HG02798 (cell line): ENCODE measurements at regions not wholly inside any gene's neighbourhood (a gene's known extent, or its start where the extent isn't known, plus 50 kb on each side); places are given as distances from the start of the nearest gene placed in this dataset.
"Not testable (repeated sequence)": the region's sequence is repeated elsewhere in the genome, so short reads cannot be mapped to it uniquely, and the experiment has no call there.

Source experiments
- ATAC-seq: cut with Tn5 transposase; IDR thresholded peaks from one replicate; pipeline ENCODE4 v1.9.1; 2021; ENCODE audit warnings: mild to moderate bottlenecking; ENCODE audit not compliant: unreplicated experiment, poor library complexity

DNA sequence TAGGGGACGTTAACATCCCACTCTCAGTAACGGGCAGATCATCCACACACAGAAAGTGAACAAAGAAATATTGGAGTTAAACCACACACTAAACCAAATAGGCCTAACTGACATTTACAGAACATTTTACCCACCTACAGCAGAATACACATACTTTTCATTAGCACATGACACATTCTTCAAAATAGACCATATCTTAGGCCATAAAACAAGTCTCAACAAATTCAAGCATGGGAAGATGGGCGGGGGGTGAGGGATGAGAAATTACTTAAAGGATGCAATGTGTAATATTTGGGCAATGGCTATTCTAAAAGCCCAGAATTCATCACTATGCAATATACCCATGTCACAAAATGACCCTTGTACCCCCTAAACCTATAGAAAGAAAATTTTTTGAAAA lies 226.2 kb downstream of the ATPSCKMT start:
- no peak for ATAC-seq

DNA sequence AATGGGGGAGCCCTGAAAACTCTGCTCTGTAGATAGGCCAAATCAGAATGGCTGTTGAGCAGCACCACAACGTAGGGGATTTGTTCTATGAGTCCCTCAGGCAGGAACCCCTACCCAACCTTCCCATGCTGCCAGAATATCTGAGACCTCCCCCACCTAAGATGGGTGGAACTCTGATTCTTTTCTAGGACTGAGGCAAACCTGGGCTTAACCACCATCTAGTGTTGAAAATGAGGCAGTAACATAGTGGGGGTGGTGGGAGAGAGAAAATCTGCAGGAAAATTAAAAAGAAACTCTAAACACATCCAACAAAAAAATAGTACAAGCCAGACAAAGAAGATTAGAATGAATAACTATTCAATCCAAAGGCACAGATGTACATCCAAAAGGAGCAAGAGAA lies 228.4 kb downstream of the ATPSCKMT start:
- ATAC-seq, result no peak

DNA sequence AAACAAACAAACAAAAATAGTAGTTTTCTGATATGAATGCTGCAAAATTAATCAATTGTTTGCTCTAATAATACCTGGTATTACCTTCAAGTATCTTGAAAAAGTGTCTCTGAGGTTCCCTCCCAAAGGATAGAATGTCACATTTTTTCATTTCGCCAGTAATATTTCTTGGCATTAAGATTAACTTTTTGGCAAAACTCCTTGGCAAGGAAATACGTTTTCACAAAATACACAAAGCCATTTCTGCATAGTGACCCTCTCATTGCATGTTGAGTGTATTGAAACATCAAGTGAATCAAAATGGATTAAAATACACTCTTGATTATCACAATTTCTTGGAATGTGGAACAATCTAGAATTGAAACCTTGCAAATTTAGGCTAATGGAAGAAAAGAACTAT lies 230.5 kb downstream of the ATPSCKMT start:
- ATAC-seq, result no peak

DNA sequence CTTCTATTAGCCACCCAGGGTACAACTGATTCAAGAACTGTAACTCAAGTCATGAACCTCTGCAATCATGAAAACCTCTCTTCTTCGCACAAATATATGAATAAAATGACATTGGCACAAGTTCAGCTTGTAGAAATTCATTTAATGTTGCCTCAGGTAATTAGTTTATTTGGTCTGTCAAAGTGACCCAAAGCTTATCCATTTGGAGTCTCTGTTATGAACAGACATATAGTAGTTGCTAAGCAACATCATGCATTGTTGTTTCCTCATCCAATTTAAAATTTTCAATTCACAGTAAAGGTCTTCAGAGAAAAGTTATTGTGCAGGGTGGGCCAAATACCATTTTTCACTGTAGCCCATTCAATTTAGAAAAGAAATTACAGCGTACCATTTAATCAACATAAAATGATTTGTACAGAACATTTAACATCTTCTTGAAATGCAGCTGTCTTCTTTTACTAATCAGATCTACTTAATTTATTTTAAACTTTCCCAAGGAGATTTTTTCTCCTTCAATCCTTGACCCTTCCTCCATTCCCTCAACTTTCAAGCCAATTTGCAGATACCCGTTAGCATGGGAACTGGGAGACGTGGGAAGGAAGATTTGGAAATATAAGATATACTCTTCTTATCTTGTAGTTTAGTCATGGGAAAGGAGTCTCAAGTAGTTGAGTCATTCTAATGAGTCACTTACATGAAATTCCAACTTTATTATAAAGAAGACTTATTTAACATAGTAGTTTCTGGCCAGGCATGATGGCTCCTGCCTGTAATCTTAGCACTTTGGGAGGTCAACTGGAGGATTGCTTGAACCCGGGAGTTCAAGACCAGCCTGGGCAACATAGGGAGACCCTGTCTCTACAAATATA lies 231.3 kb downstream of the ATPSCKMT start:
- ATAC-seq, result no peak

DNA sequence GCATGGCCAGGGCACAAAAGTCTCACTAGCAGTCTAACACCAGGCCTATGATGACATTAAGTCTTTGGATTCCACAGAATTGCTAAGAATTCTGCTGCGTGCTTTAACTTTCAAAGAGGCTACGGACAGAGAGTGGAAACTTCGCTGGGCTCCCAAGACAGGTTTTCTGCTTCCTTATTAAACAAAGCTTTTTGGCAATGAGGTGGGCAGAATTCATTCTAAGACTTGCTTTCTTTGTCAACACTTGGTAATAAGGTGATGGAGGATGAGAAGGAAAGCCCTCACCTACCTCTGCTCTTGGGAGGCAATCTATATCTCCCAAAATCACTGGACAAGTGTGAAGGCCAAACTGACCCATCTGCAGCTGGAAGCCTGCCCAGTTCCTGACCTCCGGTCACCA lies 231.9 kb downstream of the ATPSCKMT start:
- no peak for ATAC-seq

DNA sequence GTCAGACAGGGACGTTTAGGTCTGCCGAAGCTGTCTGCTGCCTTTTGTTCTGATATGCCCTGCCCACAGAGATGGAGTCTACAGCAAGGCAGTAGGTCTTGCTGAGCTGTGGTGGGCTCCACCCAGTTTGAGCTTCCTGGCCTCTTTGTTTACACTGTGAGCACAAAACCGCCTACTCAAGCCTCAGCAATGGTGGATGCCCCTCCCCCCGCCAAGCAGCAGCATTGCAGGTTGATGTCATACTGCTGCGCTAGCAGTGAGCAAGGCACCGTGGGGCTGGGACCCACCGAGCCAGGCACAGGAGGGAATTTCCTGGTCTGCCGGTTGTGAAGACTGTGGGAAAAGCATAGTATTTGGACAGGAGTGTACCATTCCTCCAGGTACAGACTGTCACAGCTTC lies 233.1 kb downstream of the ATPSCKMT start:
- ATAC-seq, result not testable (repeated sequence)

DNA sequence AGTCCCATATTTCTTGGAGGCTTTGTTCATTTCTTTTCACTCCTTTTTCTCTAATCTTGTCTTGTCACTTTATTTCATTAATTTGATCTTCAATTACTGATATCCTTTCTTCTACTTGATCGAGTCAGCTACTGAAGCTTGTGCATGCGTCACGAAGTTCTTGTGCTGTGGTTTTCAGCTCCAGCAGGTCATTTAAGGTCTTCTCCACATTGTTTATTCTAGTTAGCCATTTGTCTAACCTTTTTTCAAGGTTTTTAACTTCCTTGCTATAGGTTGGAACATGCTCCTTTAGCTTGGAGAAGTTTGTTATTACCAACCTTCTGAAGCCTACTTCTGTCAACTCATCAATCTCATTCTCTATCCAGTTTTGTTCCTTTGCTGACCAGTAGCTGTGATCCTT lies 234.0 kb downstream of the ATPSCKMT start:
- ATAC-seq, result not testable (repeated sequence)

DNA sequence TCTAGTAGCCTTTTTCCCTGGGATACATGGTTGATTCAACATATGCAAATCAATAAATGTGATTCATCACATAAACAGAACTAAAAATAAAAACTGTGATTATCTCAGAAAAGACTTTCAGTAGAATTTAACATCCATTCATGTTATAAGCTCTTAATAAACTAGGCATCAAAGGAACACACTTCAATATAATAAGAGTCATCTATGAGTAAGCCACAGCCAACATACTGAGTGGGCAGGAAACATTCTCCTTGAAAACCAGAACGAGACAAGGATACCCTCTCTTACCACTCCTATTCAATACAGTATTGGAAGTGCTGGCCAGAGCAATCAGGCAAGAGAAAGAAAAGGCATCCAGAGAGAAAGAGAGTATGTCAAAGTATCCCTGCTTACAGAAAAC lies 239.9 kb downstream of the ATPSCKMT start:
- no peak for ATAC-seq

DNA sequence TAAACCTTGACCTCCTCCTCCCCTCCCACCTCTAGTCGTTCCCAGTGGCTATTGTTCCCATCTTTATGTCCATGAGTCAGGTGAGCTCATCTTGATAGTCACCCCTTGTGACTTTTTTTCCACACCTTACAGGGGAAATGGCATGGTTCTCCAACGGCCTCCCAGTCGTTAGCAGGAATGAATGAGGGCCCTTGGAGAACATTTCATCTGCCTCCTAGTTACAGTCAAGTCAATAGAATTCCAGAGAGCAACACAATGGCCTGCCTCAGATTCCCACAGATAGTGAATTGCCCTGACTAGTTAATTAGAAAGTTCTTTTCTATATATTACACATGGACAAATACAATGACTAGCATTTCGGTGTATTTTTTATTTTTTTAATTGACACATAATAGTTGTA lies 262.6 kb downstream of the ATPSCKMT start:
- no peak for ATAC-seq

DNA sequence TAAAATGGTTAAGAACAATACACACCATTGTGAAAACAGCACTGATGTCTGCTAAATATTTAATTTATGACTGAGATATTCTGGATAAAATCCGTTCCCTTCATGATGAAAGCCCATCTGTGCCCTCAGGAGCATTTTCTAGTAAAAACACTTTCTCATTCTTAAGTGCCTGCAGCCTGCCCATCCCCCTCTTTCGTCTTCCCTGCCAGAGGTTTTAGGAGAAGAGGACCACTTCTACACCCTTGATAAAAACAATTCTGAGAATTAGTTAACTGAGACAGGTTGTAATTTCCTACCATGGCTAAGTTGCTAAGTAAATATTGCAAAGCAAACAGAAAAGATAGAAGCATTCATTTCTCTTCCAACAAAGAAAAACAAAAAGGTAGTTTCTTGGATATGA lies 272.6 kb downstream of the ATPSCKMT start:
- no peak for ATAC-seq

DNA sequence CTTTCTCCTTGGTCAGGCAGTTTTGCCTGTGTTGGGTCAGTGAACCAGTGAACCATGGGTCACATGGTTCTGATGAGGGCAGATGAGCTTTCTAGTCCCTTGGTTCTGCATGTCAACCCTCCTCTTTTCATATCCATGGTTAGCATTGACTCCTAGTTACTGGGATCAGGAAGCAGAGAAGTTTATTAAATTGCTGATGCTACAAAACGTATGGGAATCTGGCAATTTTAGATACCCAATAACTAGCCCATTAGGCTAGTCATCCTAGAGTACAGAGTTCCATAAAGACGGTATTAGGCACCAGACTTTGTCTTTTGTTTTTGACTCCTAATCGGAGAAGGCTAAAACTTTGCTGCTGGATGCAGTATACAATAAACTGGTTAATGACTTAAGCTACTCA lies 273.1 kb downstream of the ATPSCKMT start:
- ATAC-seq, result no peak

DNA sequence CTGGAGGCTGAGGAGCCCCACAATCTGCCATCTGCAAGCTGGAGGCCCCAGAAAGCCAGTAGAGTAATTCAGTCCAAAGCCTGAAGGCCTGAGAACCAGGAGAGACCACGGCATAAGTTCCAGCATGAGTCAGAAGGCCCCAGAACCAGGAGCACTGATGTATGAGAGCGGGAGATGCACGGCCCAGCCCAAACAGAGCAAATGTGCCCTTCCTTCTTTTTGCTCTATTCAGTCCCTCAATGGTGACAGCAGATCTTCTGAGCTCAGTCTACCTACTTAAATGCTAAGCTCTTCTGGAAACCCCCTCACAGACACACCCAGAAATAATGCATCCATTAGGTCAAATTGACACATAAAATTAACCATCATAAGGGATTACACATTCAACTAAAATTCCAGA lies 277.6 kb downstream of the ATPSCKMT start:
- ATAC-seq, result no peak

DNA sequence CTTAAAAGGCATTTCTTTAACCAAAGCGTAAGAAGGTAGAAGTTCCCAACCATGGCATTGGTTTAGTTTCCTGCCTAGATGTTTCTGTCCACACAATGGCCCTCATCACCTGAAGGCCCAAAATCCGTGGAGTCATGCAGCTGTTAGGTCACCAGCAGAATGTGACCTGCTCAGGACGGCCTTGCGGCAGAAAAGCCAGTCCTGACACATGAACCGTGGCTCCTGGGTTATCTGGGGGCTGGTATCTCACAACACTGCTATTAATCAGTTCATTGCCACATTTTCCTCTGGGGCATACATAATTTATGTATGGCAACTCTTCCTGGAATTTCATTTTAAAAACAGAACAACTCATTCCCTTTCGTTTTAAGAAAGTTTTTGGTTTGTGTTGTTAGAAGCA lies 278.4 kb downstream of the ATPSCKMT start:
- ATAC-seq, result no peak

DNA sequence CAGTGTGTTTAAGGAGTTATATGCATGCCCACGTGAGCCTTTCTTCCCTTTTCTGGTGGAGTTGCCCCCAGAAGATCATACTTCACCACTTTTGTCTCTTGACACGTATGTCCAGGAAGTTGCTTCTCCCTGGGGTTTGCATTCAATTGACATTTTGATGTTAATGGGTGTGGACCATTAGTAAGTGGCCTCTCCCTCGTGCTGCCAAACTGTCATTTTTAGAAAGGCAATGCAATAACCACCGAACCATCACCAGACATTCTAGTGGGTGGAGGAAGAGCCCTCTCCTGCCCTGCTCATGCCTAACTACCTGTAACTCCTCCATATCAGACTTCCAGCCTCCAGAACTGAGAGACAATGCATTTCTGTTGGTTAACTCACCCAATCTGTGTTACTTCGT lies 290.8 kb downstream of the ATPSCKMT start:
- ATAC-seq, result no peak

DNA sequence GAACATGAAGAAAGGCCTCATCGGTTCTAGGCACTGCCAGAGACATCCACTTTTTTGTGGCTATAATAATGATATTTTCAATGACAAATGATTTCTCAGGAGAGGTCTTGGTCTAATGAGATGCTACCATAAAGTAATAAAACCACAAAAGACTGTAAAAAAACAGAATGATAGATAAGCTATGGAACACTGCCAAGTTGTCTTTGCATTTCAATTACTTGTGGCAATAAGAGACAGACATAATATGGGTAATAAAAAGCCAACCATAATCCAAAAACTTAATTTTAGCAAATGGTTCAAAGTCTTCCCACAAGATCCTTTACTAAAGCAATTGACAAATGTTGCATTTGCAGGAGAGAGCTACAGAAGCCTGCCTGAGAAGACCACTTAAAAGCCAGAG lies 292.5 kb downstream of the ATPSCKMT start:
- no peak for ATAC-seq

DNA sequence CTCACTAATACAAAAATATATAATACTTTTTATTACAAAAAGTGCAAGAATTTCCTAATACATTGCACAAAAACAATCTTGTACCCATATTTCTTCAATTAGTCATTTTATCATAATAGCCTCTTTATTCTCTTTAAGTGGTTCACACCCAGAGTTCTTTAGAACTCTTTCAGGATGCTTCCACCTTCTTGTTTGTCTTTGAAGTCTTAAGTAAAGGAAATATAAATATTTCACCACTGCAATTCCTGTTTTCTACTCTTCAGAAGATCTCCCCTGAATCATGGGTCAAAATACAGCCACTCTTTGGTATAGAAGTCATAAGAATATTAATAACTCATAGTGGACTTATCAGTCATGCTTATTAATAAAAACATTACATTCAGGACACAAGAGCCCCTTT lies 293.0 kb downstream of the ATPSCKMT start:
- ATAC-seq, result no peak

DNA sequence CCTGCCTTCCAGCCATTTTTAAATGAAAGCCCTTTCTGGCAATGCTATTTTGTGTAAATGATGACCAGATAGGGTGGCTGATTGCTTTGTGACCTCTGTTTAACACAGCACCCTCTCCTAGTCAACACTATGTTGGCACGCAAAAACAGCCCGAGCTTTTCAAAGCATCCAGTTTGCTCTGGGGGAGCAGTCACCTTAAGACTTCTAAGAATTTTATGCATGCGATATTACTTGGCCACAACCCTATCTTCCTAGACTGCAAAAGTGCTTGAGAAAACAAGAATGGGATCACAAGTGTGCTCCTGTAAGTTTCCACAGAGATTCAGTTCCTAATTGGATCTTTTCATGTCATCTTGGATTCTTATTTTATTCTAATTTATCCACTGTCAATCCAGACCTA lies 294.1 kb downstream of the ATPSCKMT start:
- ATAC-seq, result no peak

DNA sequence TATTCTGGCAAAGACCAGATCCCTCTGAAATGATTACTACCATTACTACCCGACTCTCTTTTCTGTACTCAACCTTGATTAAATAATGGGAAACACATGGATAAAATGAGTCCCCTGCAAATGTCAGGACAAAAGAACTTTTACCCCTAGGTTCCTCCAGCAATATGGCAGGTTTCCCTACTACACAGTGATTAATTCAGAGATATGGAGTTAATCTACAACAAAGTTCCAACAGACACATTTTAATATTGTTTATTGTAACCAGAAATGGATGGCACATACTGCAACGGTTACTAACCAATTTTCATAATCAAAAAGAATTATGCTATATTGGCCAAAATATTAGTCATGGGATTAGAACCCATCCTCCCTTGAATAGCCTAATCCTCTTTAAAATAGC lies 294.8 kb downstream of the ATPSCKMT start:
- no peak for ATAC-seq

DNA sequence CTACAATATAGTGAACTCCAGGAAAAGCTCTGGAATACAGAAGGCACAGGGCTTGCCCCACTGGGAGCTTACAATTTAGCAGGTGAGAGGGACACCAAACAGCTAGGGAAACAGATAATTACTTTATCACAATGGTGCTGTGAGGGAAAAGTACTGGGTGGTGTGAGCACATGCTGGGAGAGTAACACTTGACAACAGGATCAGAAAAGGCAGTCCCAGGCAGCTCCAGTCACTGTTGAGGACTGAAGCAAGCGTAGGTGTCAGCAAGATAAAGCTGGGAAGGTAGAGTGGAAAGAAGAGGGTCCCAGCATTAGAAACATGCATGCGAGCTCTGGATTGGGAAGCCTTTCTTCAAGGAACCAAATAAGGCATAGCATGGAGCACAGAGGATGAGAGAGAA lies 296.0 kb downstream of the ATPSCKMT start:
- no peak for ATAC-seq

DNA sequence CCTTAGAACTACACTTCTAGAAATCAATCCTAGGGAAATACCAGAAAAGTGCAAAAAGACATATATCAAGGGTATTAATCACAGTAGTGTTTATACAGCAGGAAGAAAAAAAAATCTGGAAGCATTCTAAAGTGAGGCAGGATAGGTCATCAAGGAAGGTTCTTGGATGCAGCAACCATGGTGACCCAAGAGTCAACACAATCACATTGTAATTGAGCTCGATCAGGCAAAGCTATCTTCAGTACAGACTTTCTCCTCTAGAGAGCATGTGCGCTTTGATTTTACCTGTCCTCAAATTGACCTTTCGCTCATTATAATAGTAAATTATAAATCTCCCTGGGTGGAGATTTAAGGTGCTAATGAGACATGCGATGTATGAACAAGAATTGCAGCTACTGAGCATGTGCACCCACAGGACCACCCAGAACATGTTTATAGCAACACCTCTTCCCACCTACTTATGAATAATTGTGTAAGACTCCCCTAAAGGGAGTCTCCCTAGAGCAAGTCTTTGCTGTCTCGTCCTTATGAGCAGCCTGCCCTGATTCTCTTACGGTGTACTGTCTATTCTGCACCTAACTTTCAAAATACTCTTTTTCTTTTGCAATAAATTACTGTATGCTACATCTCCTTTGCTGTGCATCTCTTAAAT lies 297.7 kb downstream of the ATPSCKMT start:
- peak; percentile 30 for ATAC-seq

DNA sequence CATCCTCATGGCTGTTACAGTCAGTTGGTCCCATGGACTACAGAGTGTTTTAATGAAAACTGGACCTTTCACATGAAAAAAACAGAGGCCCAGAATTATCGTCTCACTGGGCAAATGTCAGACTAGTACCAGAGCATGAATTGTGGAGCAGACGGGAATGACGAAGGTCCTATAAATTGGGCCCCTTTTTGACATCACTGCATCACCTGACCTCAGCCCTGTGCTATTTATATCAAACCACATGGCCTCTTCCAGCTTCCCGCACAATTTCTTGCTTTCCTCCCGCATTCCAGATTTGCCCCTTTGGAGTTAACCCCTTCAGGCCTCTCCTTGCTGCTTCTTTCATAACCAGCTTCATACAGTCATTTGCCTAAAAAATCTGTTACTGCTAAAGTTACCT lies 301.7 kb downstream of the ATPSCKMT start:
- no peak for ATAC-seq

DNA sequence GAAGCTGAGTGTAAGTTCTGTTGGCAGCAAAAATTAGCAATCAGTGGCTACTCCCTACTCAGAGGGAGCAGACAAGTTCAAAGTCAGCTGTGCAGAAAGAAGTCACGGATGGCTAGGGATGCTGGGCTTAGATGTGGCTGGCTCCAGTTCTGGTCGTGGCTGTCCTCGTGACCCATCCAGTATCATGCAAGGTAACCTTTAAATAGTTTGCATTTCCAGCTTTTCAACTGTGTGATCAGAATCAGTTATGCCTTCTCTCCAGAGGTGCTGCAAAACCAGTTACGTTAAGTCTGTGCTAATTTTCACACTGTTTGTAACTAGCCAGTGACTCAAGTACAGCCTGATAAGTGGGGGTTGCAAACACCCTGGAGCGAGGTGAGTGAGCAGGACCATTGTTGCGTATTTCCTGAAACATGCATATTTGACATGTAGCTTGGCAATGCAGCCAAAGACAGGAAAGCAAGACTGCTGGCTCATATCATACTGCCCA lies 302.4 kb downstream of the ATPSCKMT start:
- peak; percentile 36 for ATAC-seq
